LNCAP (cell line): ENCODE measurements at regions not wholly inside any gene's neighbourhood (a gene's known extent, or its start where the extent isn't known, plus 50 kb on each side); places are given as distances from the start of the nearest gene placed in this dataset.

Source experiments
- TF ChIP-seq, protein P1 (sequence below): fragments of 450-650 bp; IDR thresholded peaks from 2 replicates; pipeline ENCODE4 v1.5.1; 2017; ENCODE audit warnings: mild to moderate bottlenecking

DNA sequence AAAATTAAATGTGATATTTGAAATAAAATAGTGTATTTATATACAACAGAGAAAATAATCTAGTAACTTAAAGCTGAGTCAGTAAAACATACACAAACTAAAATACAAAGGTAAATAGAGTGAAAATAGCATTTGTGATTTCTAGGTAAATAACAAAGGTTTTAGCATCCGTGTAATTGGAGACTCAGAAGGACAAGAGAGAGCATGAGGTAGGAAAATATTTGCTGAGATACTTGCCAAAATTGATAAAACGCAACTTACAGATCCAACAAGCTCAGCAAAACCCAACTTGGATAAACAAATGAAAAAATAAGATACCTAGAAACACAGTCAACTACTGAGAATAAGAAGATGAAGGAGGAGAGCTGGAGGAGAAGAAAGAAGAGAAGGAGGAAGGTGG, 634.7 kb upstream of the CCDC179 start:
- TF ChIP-seq, protein P1, sequence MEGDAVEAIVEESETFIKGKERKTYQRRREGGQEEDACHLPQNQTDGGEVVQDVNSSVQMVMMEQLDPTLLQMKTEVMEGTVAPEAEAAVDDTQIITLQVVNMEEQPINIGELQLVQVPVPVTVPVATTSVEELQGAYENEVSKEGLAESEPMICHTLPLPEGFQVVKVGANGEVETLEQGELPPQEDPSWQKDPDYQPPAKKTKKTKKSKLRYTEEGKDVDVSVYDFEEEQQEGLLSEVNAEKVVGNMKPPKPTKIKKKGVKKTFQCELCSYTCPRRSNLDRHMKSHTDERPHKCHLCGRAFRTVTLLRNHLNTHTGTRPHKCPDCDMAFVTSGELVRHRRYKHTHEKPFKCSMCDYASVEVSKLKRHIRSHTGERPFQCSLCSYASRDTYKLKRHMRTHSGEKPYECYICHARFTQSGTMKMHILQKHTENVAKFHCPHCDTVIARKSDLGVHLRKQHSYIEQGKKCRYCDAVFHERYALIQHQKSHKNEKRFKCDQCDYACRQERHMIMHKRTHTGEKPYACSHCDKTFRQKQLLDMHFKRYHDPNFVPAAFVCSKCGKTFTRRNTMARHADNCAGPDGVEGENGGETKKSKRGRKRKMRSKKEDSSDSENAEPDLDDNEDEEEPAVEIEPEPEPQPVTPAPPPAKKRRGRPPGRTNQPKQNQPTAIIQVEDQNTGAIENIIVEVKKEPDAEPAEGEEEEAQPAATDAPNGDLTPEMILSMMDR: no peak

DNA sequence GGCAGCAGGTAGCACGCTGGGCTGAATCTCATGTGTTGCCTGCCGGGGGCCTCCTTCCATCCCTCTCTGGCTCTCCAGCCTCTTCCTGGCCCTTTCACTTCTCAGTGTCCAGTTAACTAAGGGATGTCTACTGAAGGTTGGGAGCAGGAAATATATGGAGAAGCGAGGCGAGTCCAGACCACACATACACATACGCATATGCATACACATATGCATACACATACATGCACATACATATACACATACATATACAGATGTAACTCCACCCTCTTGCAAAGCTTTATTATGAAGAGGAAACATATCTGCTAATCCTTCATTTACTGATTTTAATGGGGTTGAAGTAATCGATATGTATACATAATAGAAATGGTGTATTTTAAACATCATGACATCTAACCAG, 636.1 kb upstream of the CCDC179 start:
- TF ChIP-seq, protein P1: no peak

DNA sequence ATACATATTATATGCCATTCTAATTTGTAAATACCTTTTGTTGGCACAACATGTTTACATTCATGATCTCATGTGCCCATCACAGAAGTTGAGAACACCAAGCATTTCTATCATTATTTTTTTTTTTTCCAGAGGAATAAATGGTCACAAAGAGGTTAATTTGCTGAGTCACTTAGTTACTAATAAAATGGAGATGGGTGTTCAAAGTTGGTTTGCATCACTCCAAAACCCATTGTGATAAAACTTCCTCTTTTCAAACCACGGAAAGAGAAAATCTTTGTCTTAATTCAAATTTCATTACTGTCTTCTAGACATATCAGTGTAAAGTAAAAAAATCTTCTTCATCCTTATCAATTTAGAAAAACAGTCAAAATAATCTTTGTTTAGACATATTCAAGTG, 636.8 kb upstream of the CCDC179 start:
- TF ChIP-seq, protein P1: no peak

DNA sequence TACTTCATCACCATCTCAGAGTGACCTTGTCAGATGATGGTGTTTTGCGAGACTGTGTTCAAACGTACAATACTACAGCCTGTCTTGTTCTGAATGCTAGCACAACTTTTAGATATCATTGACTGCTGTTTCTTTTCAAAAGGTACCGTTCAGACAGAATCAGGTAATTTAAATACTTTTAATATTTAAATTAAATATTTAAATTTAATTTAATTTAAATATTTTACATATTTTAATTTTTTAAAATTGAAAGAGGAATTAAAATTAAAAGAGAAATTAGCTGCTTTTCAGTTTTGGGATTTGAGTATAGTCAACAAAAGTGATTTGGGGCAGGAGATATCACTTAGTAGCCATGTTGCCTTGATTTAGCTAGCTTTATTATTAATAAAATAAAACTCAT, 642.1 kb upstream of the CCDC179 start:
- TF ChIP-seq, protein P1: no peak

DNA sequence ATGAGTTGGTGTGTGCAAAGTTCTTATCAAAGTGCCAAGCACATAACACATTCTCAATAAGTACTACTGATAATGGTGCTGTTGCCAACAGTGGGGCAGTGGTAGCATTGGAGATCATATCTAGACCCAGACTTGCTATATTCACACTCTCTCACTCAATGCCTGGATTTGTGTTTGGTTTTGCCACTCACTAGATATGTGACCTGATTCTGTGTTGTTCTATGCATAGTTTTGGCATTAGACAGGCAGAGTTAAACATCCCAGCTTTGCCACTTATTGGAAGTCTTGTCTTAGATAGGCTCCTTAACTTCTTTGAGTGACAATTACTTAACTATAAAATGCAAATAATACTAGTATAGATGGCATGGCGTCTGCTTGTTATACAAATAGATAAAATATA, 642.6 kb upstream of the CCDC179 start:
- TF ChIP-seq, protein P1: no peak

DNA sequence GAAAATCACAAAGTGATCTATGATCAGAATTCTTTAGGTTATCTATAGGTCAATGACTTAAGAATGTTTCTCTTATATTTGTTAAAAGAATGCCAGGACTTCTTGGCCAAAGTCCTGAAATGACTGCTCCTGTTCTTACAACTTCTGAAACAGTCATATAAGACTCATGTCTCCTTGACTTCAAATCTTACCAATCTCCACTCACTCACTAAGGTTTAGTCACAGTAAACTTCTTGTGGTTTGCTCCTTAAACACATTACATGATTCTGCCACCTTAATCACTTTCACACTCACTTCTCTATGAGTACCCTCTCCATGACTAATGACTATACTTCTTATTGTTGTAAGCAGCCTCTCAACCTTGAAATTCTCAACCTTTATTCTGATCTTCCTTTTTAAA, 648.7 kb upstream of the CCDC179 start:
- TF ChIP-seq, protein P1: no peak

DNA sequence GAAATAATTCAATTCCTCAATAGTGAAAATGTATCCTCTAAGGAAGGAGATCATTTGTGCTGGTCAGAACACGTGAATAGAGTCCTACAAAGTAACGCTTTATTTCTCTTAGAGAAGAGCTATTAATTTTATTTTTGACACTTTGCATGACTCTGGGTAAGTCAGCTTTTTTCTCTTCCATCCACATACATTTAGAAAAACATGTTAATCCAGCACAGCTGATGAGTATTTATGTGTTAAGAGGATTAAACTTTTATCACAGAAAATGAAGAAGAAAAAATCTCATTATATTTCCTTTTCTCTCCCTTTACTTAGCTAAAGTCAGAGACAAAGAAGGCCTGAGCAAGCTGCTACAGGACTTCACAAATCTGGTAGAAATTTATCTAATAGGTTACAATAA, 649.5 kb upstream of the CCDC179 start:
- TF ChIP-seq, protein P1: no peak

DNA sequence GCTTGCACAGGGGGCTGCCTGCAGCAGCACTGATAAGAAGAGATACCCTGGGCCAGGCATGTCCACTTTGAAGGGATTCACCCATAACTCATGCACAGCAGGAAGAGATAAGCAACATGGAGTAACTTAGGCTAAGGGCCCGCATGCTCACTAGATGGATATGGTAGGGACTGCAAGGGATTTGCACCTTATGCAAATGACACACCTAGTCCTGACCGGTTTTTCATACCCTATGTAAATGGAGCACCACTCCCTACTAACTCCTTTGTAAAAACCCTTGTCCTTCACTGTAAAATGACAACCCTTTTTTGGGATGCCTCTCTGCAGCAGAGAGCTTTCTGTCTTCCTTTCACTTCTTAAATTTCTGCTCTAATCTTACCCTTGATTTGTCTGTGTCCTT, 658.9 kb upstream of the CCDC179 start:
- TF ChIP-seq, protein P1: no peak
